DND-41 (cell line): ENCODE measurements at regions not wholly inside any gene's neighbourhood (a gene's known extent, or its start where the extent isn't known, plus 50 kb on each side); places are given as distances from the start of the nearest gene placed in this dataset.

ENCODE experiments used
- EZH2 ChIP-seq: IDR thresholded peaks from 3 replicates; pipeline ENCODE4 v1.6.1; 2012; ENCODE audit warnings: borderline replicate concordance, low read depth, mild to moderate bottlenecking, moderate library complexity, low read length, inconsistent platforms; ENCODE audit not compliant: severe bottlenecking
- TF ChIP-seq, protein P1 (sequence below): IDR thresholded peaks from 2 replicates; pipeline ENCODE4 v1.5.1; 2012; ENCODE audit warnings: borderline replicate concordance, low read length, moderate library complexity, mild to moderate bottlenecking; ENCODE audit not compliant: poor library complexity, severe bottlenecking; ENCODE audit errors: extremely low read depth

DNA sequence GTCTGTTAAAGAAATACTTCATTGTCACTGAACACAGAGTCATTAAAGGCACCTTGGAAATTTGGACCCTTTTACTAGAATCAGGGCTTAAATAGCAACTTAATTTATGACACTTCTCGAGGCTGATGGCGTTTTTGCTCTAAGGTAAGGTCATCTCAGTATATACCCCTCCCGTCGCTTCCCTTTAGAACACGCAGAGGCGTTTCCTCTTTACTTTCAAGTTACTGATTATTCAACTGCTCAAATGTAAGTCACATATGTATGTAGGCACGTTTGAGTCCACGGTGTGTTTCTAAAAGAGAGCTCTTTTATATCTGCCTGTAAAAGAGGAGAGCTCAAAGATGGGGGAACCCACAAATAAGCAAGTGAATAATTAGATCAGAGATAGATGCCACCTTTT lies 181.5 kb downstream of the TSHZ3 start:
- TF ChIP-seq EZH2, result no peak
- TF ChIP-seq, protein P1, sequence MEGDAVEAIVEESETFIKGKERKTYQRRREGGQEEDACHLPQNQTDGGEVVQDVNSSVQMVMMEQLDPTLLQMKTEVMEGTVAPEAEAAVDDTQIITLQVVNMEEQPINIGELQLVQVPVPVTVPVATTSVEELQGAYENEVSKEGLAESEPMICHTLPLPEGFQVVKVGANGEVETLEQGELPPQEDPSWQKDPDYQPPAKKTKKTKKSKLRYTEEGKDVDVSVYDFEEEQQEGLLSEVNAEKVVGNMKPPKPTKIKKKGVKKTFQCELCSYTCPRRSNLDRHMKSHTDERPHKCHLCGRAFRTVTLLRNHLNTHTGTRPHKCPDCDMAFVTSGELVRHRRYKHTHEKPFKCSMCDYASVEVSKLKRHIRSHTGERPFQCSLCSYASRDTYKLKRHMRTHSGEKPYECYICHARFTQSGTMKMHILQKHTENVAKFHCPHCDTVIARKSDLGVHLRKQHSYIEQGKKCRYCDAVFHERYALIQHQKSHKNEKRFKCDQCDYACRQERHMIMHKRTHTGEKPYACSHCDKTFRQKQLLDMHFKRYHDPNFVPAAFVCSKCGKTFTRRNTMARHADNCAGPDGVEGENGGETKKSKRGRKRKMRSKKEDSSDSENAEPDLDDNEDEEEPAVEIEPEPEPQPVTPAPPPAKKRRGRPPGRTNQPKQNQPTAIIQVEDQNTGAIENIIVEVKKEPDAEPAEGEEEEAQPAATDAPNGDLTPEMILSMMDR, result no peak
